ENCODE measurements at regions not wholly inside any gene's neighbourhood (a gene's known extent, or its start where the extent isn't known, plus 50 kb on each side); places are given as distances from the start of the nearest gene placed in this dataset.

- in situ Hi-C loops (cut with HindIII; ENCODE audit: low pct_unique_long_range_greater_than_20kb, low sequenced_read_pairs): no loop called here
- no peak for DNase-seq (ENCODE audit: low read depth)
These were observed 229.1 kb downstream of the ENGASE start for GRCh38 chr17:79303641-79304205.

GRCh38 chr17:79301469-79301868, 226.8 kb downstream of the ENGASE start:
- no peak for DNase-seq (ENCODE audit: low read depth)
- in situ Hi-C loops (cut with HindIII; ENCODE audit: low pct_unique_long_range_greater_than_20kb, low sequenced_read_pairs): no loop called here

GRCh38 chr17:79299349-79299748, 224.7 kb downstream of the ENGASE start:
- in situ Hi-C loops (cut with HindIII; ENCODE audit: low pct_unique_long_range_greater_than_20kb, low sequenced_read_pairs): no loop called here

GRCh38 chr17:79298799-79299198, 224.2 kb downstream of the ENGASE start:
- no peak for DNase-seq (ENCODE audit: low read depth)
- in situ Hi-C loops (cut with HindIII; ENCODE audit: low pct_unique_long_range_greater_than_20kb, low sequenced_read_pairs): no loop called here

More at GRCh38 chr17:79299349-79299748, 224.7 kb downstream of the ENGASE start:
- DNase-seq (ENCODE audit: low read depth): no peak

- in situ Hi-C loops (cut with HindIII; ENCODE audit: low pct_unique_long_range_greater_than_20kb, low sequenced_read_pairs): no loop called here
- DNase-seq (ENCODE audit: low read depth): no peak
These were observed 221.6 kb downstream of the ENGASE start for GRCh38 chr17:79296243-79296642.

GRCh38 chr17:79295307-79295706, 220.7 kb downstream of the ENGASE start:
- in situ Hi-C loops (cut with HindIII; ENCODE audit: low pct_unique_long_range_greater_than_20kb, low sequenced_read_pairs): no loop called here
- DNase-seq (ENCODE audit: low read depth): no peak

GRCh38 chr17:79294459-79295071, 219.9 kb downstream of the ENGASE start:
- in situ Hi-C loops (cut with HindIII; ENCODE audit: low pct_unique_long_range_greater_than_20kb, low sequenced_read_pairs): no loop called here
- peak; percentile 61 for DNase-seq (ENCODE audit: low read depth)

- in situ Hi-C loops (cut with HindIII; ENCODE audit: low pct_unique_long_range_greater_than_20kb, low sequenced_read_pairs): no loop called here
- no peak for DNase-seq (ENCODE audit: low read depth)
These were observed 217.9 kb downstream of the ENGASE start for GRCh38 chr17:79292501-79292900.

GRCh38 chr17:79291391-79291790, 216.8 kb downstream of the ENGASE start:
- no peak for DNase-seq (ENCODE audit: low read depth)
- in situ Hi-C loops (cut with HindIII; ENCODE audit: low pct_unique_long_range_greater_than_20kb, low sequenced_read_pairs): no loop called here

- in situ Hi-C loops (cut with HindIII; ENCODE audit: low pct_unique_long_range_greater_than_20kb, low sequenced_read_pairs): no loop called here
- DNase-seq (ENCODE audit: low read depth): no peak
These were observed 216.1 kb downstream of the ENGASE start for GRCh38 chr17:79290726-79291125.

- no peak for DNase-seq (ENCODE audit: low read depth)
- in situ Hi-C loops (cut with HindIII; ENCODE audit: low pct_unique_long_range_greater_than_20kb, low sequenced_read_pairs): no loop called here
These were observed 214.3 kb downstream of the ENGASE start for GRCh38 chr17:79288950-79289349.

GRCh38 chr17:79286440-79286839, 211.8 kb downstream of the ENGASE start:
- DNase-seq (ENCODE audit: low read depth): no peak
- in situ Hi-C loops (cut with HindIII; ENCODE audit: low pct_unique_long_range_greater_than_20kb, low sequenced_read_pairs): no loop called here

GRCh38 chr17:79285973-79286372, 211.3 kb downstream of the ENGASE start:
- DNase-seq (ENCODE audit: low read depth): no peak
- in situ Hi-C loops (cut with HindIII; ENCODE audit: low pct_unique_long_range_greater_than_20kb, low sequenced_read_pairs): no loop called here

GRCh38 chr17:79282294-79282693, 207.7 kb downstream of the ENGASE start:
- no peak for DNase-seq (ENCODE audit: low read depth)
- in situ Hi-C loops (cut with HindIII; ENCODE audit: low pct_unique_long_range_greater_than_20kb, low sequenced_read_pairs): no loop called here

- in situ Hi-C loops (cut with HindIII; ENCODE audit: low pct_unique_long_range_greater_than_20kb, low sequenced_read_pairs): no loop called here
- no peak for DNase-seq (ENCODE audit: low read depth)
These were observed 207.2 kb downstream of the ENGASE start for GRCh38 chr17:79281803-79282202.

- in situ Hi-C loops (cut with HindIII; ENCODE audit: low pct_unique_long_range_greater_than_20kb, low sequenced_read_pairs): no loop called here
- DNase-seq (ENCODE audit: low read depth): no peak
These were observed 206.4 kb downstream of the ENGASE start for GRCh38 chr17:79280866-79281572.

GRCh38 chr17:79280010-79280409, 205.4 kb downstream of the ENGASE start:
- in situ Hi-C loops (cut with HindIII; ENCODE audit: low pct_unique_long_range_greater_than_20kb, low sequenced_read_pairs): no loop called here
- DNase-seq (ENCODE audit: low read depth): no peak

- in situ Hi-C loops (cut with HindIII; ENCODE audit: low pct_unique_long_range_greater_than_20kb, low sequenced_read_pairs): no loop called here
- no peak for DNase-seq (ENCODE audit: low read depth)
These were observed 204.7 kb downstream of the ENGASE start for GRCh38 chr17:79279320-79279719.

- DNase-seq (ENCODE audit: low read depth): no peak
- in situ Hi-C loops (cut with HindIII; ENCODE audit: low pct_unique_long_range_greater_than_20kb, low sequenced_read_pairs): no loop called here
These were observed 202.2 kb downstream of the ENGASE start for GRCh38 chr17:79276821-79277220.

GRCh38 chr17:79273660-79274059, 199.0 kb downstream of the ENGASE start:
- no peak for DNase-seq (ENCODE audit: low read depth)
- in situ Hi-C loops (cut with HindIII; ENCODE audit: low pct_unique_long_range_greater_than_20kb, low sequenced_read_pairs): no loop called here
